Breast epithelium (tissue), 3 donors: ENCODE measurements at regions not wholly inside any gene's neighbourhood (a gene's known extent, or its start where the extent isn't known, plus 50 kb on each side); places are given as distances from the start of the nearest gene placed in this dataset.

Experiments
- CTCF ChIP-seq, 3 donors: fragments of 450-650 bp; IDR thresholded peaks; one replicate each; pipeline ENCODE4 v1.5.1; 2016 to 2017; ENCODE audit warnings: antibody characterized with exemption in 3 of 3, mild to moderate bottlenecking in 3 of 3, moderate library complexity in 3 of 3
- POLR2A ChIP-seq: fragments of 450-650 bp; IDR thresholded peaks from one replicate; pipeline ENCODE4 v1.6.1; 2016; ENCODE audit warnings: antibody characterized with exemption, mild to moderate bottlenecking, moderate library complexity
- POLR2AphosphoS5 ChIP-seq, 3 donors: sonication (generic); formaldehyde crosslinking; IDR thresholded peaks; one replicate each; pipeline ENCODE4 v1.6.1; 2017; ENCODE audit warnings: antibody characterized with exemption in 3 of 3

GRCh38 chr4:181477591-181477990, 765.6 kb upstream of the TENM3 start:
- no peak for TF ChIP-seq CTCF (IDR thresholded peaks at IDR 0.05)
- TF ChIP-seq POLR2AphosphoS5 (IDR thresholded peaks at IDR 0.05), result no peak
- no peak for TF ChIP-seq POLR2A
